GM23248 (cell line): ENCODE measurements at regions not wholly inside any gene's neighbourhood (a gene's known extent, or its start where the extent isn't known, plus 50 kb on each side); places are given as distances from the start of the nearest gene placed in this dataset.
A peak's percentile ranks its signal among the peaks of the same experiment; 100 is the strongest.

Source experiments
- DNase-seq: peaks from one replicate; pipeline ENCODE4 v3.0.0-alpha.2; 2015
- H2AFZ ChIP-seq: fragments of 200-600 bp; sonication (generic); 2 replicates; pipeline ENCODE4 v1.6.1; 2016; ENCODE audit warnings: antibody characterized with exemption
- H3F3A ChIP-seq: fragments of 200-600 bp; sonication (generic); 2 replicates; pipeline ENCODE4 v1.6.1; 2016; ENCODE audit warnings: mild to moderate bottlenecking, antibody characterized with exemption, mixed run types; ENCODE audit not compliant: insufficient read depth
- H3K27ac ChIP-seq: fragments of 200-600 bp; sonication (generic); 2 replicates; pipeline ENCODE4 v1.5.1; 2016; ENCODE audit warnings: mild to moderate bottlenecking
- H3K27me3 ChIP-seq: fragments of 200-600 bp; sonication (generic); replicated peaks from 2 replicates; pipeline ENCODE4 v1.6.1; 2016; ENCODE audit warnings: mild to moderate bottlenecking; ENCODE audit not compliant: insufficient read depth
- H3K36me3 ChIP-seq: fragments of 200-600 bp; sonication (generic); 2 replicates; pipeline ENCODE4 v1.6.1; 2016; ENCODE audit warnings: low read depth, mild to moderate bottlenecking
- H3K4me1 ChIP-seq: fragments of 200-600 bp; sonication (generic); 2 replicates; pipeline ENCODE4 v1.6.1; 2016; ENCODE audit warnings: mild to moderate bottlenecking; ENCODE audit not compliant: insufficient read depth
- H3K4me2 ChIP-seq: fragments of 200-600 bp; sonication (generic); one replicate; pipeline ENCODE4 v1.6.1; 2016; ENCODE audit warnings: mild to moderate bottlenecking; ENCODE audit not compliant: unreplicated experiment
- H3K4me3 ChIP-seq: fragments of 200-600 bp; sonication (generic); 2 replicates; pipeline ENCODE4 v1.5.1; 2016; ENCODE audit warnings: mild to moderate bottlenecking
- H3K79me2 ChIP-seq: fragments of 200-600 bp; sonication (generic); 2 replicates; pipeline ENCODE4 v1.6.1; 2016; ENCODE audit warnings: mild to moderate bottlenecking; ENCODE audit not compliant: insufficient read depth
- H3K9ac ChIP-seq: fragments of 200-600 bp; sonication (generic); 2 replicates; pipeline ENCODE4 v1.6.1; 2016; ENCODE audit warnings: mild to moderate bottlenecking
- H3K9me2 ChIP-seq: fragments of 200-600 bp; sonication (generic); 2 replicates; pipeline ENCODE4 v1.6.1; 2016; ENCODE audit warnings: mixed run types, mild to moderate bottlenecking, moderate library complexity; ENCODE audit not compliant: insufficient read depth
- H3K9me3 ChIP-seq: fragments of 200-600 bp; sonication (generic); one replicate; pipeline ENCODE4 v1.6.1; 2017; ENCODE audit warnings: low read depth
- H4K20me1 ChIP-seq: fragments of 200-600 bp; sonication (generic); 2 replicates; pipeline ENCODE4 v1.6.0; 2016; ENCODE audit not compliant: insufficient read depth
- EZH2 ChIP-seq: fragments of 200-600 bp; sonication (generic); IDR thresholded peaks from 2 replicates; pipeline ENCODE4 v1.6.1; 2018; ENCODE audit warnings: antibody characterized with exemption, mild to moderate bottlenecking; ENCODE audit not compliant: insufficient read depth, poor library complexity, severe bottlenecking
- EZH2phosphoT487 ChIP-seq: fragments of 200-600 bp; sonication (generic); IDR thresholded peaks from 2 replicates; pipeline ENCODE4 v1.6.1; 2018; ENCODE audit warnings: antibody characterized with exemption, moderate library complexity, mild to moderate bottlenecking, low read depth; ENCODE audit not compliant: insufficient read depth
- WGBS, 2 experiments: methylation state at CpG; one replicate each; pipeline ENCODE4 v1.1.6; 2015 to 2017; ENCODE audit warnings: low lambda C conversion rate in 2 of 2, low coverage in 1 of 2; ENCODE audit errors: missing lambda C conversion rate in 2 of 2; 5-methylcytosine and 5-hydroxymethylcytosine counted together
- in situ Hi-C: fragments of 300-500 bp; cut with MboI; formaldehyde crosslinking; loops from 2 replicates; pipeline ENCODE4 v1.15.0; 2020

DNA sequence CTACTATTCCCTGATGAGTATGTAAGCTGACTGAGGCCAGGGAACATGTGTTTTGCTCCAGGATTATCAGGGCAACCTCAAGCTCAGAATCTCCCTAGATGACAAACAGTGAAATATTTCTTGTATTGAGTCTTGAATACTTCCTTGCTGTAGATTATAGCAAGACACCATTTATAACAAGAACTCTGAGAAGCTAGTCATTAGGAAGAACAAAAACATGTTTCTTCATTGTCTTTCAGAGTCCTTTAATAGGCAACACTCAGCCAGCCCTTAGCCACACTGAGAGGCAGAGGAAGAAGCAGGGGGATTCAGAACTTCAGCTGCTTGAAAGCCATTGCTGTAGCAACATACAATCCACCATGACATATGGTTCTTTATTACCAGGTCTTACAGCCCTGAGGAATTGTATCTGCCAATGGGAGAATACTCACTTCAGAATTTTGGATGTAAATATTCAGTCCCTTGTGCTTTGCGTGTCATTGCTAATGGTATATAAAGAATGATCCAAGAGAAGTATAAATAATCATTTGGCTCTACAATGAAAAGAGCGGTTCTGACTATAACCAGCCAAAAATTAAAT is 117.5 kb upstream of the NCKAP5 start:
- no peak overlapping the region for H3K4me3 ChIP-seq
- TF ChIP-seq EZH2, result no peak
- no peak for TF ChIP-seq EZH2phosphoT487
- in situ Hi-C loops, result no loop called here

DNA sequence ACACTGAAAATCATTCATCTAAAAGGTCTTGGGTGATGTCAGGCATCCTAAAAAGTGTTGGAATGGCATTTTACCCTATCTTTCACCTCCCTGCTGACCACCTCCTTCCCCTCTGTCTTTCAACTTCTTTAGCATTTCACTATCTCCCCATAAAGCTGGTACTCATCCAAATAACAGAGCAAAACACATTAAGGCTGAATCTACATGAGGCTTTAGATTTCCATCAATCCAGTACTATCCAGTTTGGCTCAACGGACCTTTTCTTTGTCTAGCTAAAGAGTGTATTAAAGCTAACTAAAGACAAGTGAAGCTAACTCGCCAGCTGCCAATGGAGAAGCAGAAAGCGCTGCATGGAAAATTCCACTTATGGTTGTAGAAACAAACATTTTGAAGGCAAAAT is 122.5 kb upstream of the NCKAP5 start:
- H3K27ac ChIP-seq, result no peak overlapping the region
- no peaks in the 10 kb centered on the region for H4K20me1 ChIP-seq
- peaks cover 15% of the 10 kb centered on the region for H3K27me3 ChIP-seq
- H3K4me2 ChIP-seq, result no peak overlapping the region
- H3K9me3 ChIP-seq, result no peaks in the 10 kb centered on the region
- H2AFZ ChIP-seq, result no peak overlapping the region
- H3K9ac ChIP-seq, result no peak overlapping the region
- H3K79me2 ChIP-seq, result no peaks in the 10 kb centered on the region
- H3K9me2 ChIP-seq, result no peaks in the 10 kb centered on the region
- H3F3A ChIP-seq, result no peaks in the 10 kb centered on the region
- H3K4me3 ChIP-seq, result no peak overlapping the region
- H3K4me1 ChIP-seq, result no peaks in the 10 kb centered on the region
- in situ Hi-C loops, result no loop called here
- H3K36me3 ChIP-seq, result no peaks in the 10 kb centered on the region
- TF ChIP-seq EZH2, result no peak
- no peak for TF ChIP-seq EZH2phosphoT487
- WGBS, 2 experiments, result 61 to 64% methylated on average over 3 of the region's 3 CpGs
- no peak for DNase-seq

More for the DNA sequence above, 117.5 kb upstream of the NCKAP5 start:
- Histone ChIP-seq H3K4me2 (no peak overlapping the region), H3K4me1 (no peaks in the 10 kb centered on the region), H3K79me2 (no peaks in the 10 kb centered on the region), H4K20me1 (no peaks in the 10 kb centered on the region), H3K9me2 (no peaks in the 10 kb centered on the region), H2AFZ (no peak overlapping the region), H3K9me3 (no peaks in the 10 kb centered on the region), H3K36me3 (no peaks in the 10 kb centered on the region), H3K27me3 (peaks cover 18% of the 10 kb centered on the region), H3K9ac (no peak overlapping the region), H3F3A (no peaks in the 10 kb centered on the region), H3K27ac (no peak overlapping the region)
- DNase-seq, result no peak
- 69 to 82% methylated on average over 2 of the region's 2 CpGs for WGBS, 2 experiments

DNA sequence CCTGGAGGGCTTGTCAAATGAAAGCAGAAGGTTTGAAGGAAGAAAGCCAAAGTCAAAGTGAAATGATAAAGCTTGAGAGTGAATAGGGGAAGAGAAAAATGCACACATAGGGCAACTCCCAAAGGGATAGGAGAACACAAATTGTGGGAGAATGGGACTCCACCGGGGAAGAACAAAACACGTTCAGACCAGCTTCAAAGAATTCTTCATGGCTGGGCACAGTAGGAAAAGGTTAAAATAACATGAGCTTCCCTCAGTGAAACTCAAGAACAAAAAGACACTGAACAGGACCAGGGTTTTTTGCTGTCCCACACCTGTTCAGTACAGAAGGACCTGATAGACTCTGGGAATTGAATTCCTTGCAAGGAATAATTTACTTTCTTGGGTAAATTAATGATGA is 123.1 kb upstream of the NCKAP5 start:
- no peaks in the 10 kb centered on the region for H4K20me1 ChIP-seq
- H3K27ac ChIP-seq, result no peak overlapping the region
- H3K4me2 ChIP-seq, result no peak overlapping the region
- in situ Hi-C loops, result no loop called here
- no peak for DNase-seq
- no peak for TF ChIP-seq EZH2
- no peak for TF ChIP-seq EZH2phosphoT487
- H3K4me1 ChIP-seq, result no peaks in the 10 kb centered on the region
- no peak overlapping the region for H3K9ac ChIP-seq
- H3K9me2 ChIP-seq, result no peaks in the 10 kb centered on the region
- peaks cover 11% of the 10 kb centered on the region for H3K27me3 ChIP-seq
- WGBS, 2 experiments, result 78 to 83% methylated on average over 2 of the region's 2 CpGs
- no peak overlapping the region for H2AFZ ChIP-seq
- H3K4me3 ChIP-seq, result no peak overlapping the region
- no peaks in the 10 kb centered on the region for H3K36me3 ChIP-seq
- no peaks in the 10 kb centered on the region for H3F3A ChIP-seq
- no peaks in the 10 kb centered on the region for H3K9me3 ChIP-seq
- no peaks in the 10 kb centered on the region for H3K79me2 ChIP-seq

DNA sequence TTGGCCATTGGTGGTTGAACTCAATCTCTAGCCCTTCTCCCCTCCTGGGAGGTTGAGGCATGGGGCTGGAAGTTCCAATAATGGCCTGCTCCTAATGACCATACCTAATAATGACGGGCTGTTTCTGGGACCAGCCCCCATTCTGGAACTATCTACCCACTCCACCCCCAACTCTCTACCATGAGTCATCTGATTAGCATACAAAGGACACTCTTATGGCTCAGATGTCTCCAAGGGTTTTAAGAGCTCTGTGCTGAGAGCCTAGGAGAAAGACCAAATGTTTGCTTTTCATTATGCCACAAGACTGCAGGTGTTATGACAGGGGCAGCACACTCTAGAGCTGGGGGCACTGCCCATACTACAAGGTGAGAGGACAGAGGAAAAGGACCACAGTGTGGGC is 137.0 kb upstream of the NCKAP5 start:
- H3K9me2 ChIP-seq, result no peaks in the 10 kb centered on the region
- H4K20me1 ChIP-seq, result no peaks in the 10 kb centered on the region
- H3K9me3 ChIP-seq, result no peaks in the 10 kb centered on the region
- H3K27ac ChIP-seq, result no peak overlapping the region
- H3K4me1 ChIP-seq, result no peaks in the 10 kb centered on the region
- no peak for DNase-seq
- in situ Hi-C loops, result no loop called here
- no peak overlapping the region for H2AFZ ChIP-seq
- H3K36me3 ChIP-seq, result no peaks in the 10 kb centered on the region
- no peaks in the 10 kb centered on the region for H3F3A ChIP-seq
- WGBS, 2 experiments, result 47 to 77% methylated on average over 1 of the region's 1 CpG
- no peak overlapping the region for H3K4me2 ChIP-seq
- no peaks in the 10 kb centered on the region for H3K27me3 ChIP-seq
- no peak overlapping the region for H3K4me3 ChIP-seq
- no peak for TF ChIP-seq EZH2phosphoT487
- no peak for TF ChIP-seq EZH2
- no peaks in the 10 kb centered on the region for H3K79me2 ChIP-seq
- H3K9ac ChIP-seq, result no peak overlapping the region

DNA sequence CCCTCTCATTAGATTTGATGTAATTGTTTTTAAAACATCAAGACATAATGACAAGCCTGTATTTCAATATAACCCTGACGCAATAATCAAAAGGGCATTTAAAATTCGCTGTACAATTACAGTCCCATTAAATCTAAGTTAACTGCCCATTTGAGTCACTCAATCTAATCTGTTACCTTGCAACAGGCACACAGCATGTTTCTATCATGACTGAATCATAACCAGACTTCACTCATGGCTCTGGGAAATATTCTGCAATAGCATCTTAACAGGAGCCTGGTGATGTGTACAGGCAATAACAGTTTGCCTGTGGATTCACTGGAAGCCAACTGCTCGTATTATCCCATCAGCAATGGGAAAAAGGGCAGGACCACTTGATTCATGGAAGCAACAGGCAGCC is 142.3 kb upstream of the NCKAP5 start:
- H3K9me2 ChIP-seq, result no peaks in the 10 kb centered on the region
- no peaks in the 10 kb centered on the region for H3K9me3 ChIP-seq
- DNase-seq, result peak; percentile 26
- WGBS, 2 experiments, result 81 to 85% methylated on average over 3 of the region's 3 CpGs
- H3K27me3 ChIP-seq, result no peaks in the 10 kb centered on the region
- TF ChIP-seq EZH2phosphoT487 (no peak), EZH2 (no peak)
- no peak overlapping the region for H3K27ac ChIP-seq
- H3K4me1 ChIP-seq, result no peaks in the 10 kb centered on the region
- H3K4me3 ChIP-seq, result no peak overlapping the region
- H3K79me2 ChIP-seq, result no peaks in the 10 kb centered on the region
- no peaks in the 10 kb centered on the region for H4K20me1 ChIP-seq
- H3K9ac ChIP-seq, result no peak overlapping the region
- in situ Hi-C loops, result no loop called here
- H3K4me2 ChIP-seq, result no peak overlapping the region
- no peaks in the 10 kb centered on the region for H3F3A ChIP-seq
- H2AFZ ChIP-seq, result no peak overlapping the region
- H3K36me3 ChIP-seq, result no peaks in the 10 kb centered on the region
